ENCODE measurements at regions not wholly inside any gene's neighbourhood (a gene's known extent, or its start where the extent isn't known, plus 50 kb on each side); places are given as distances from the start of the nearest gene placed in this dataset.
"Not testable (repeated sequence)": the region's sequence is repeated elsewhere in the genome, so short reads cannot be mapped to it uniquely, and the experiment has no call there.

DNA sequence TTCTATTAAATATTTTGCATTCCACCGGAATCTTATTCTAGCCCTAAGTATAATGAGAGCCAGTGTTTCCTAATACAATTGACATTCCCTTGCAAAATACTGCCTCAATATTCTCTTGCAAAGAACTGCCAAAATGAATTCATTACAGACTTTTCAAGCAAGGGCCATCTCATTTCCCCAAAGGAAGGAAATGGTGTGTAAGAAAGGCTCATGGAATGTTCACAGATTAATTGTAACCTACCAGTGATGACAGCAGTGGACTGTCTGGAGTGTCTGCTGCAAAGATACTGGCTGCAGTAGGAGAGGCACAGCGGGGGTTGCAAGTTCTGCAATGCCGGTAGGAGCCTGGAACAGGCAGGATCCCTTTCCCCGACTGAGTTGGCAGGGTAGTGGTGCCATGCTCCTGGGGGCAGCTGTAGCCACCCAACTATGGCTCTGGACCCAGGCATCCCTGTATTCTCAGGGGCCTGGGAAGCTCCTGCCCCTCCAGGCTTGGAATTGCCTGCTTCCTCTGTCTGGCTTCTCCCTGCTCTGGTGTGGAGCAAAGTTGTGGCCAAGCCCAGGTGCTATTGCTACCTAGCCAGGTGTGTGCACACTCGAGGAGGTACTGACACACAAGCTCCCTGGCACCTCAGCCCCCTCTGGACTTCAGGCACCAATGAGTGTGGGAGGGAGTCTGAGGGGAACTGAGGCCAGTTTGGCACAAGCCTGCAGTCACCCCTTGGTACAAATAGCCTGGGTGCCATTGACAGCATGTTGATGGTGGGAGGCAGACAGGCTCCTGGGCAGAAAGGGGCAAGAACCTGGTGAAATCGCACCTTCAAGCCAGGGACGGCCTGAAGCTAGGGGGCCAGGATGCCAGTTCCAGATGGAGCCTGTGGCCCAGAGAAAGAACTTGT lies 1371.0 kb downstream of the KCNT2 start:
- no peak for DNase-seq (ENCODE audit: low read depth, low spot score)

- no peak for DNase-seq (ENCODE audit: low read depth, low spot score)
Measured at GRCh38 chr1:195218428-195219212, 1389.6 kb downstream of the KCNT2 start.

DNA sequence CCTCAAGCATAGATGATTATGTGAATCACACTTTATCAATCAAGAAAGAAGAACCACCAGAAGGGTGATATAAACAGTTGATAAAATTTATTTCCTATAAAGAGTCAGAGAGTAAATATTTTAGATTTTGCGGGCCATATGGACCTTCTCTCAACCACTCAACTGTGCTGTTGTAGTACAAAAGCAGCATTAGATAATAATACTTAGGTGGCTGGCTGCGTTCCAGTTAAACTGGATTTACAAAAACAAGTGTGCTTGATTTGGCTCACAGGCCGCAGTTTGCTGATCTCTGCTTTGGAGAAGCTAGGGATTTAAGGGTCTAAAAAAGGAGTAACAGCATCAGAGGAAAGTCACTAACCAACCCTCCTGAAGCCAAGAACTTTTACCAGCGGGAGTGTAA lies 1406.0 kb downstream of the KCNT2 start:
- no peak for DNase-seq (ENCODE audit: low read depth, low spot score)

DNA sequence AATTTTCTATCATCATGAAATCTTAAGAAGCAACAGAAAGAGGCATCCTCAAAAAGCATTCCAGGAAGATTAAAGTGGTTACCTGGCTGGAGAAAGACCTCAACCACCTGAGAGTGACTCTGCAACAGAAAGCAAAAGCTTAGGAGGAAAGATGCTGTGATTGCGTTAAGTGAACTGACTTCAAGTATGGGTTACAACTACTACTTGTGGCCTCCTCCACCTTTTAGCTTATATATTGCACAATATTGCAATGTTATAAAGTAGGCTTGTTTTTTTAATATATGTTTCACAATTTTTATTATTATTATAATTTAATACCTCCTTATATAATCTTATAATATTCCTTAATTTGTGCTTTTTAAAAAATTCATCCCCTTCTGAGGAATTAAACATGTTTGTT lies 1407.5 kb downstream of the KCNT2 start:
- DNase-seq (ENCODE audit: low read depth, low spot score), result no peak

- DNase-seq (ENCODE audit: low read depth, low spot score), result no peak
Measured at GRCh38 chr1:195197116-195197515, 1411.1 kb downstream of the KCNT2 start.

- DNase-seq (ENCODE audit: low read depth, low spot score), result no peak
Measured at GRCh38 chr1:195195423-195196057, 1412.7 kb downstream of the KCNT2 start.

- no peak for DNase-seq (ENCODE audit: low read depth, low spot score)
Measured at GRCh38 chr1:195193134-195193533, 1415.1 kb downstream of the KCNT2 start.

DNA sequence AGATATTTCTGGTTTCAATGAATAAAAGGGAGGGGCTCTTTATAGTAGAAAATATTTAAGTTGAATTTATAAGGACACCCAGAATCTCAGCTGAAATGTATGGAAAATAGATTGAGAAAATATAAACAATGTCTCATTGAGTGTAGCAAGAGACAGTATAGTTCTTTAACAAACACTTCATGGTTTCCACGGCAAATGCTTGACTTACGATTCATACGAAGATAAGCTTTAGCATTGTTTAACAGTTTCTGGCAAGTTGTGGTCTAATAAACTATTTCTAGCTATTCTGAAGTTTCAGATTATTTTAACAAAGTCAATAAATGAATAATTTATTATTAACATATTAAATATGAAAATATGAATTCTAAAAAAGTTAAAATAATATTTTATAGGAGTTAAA lies 1419.4 kb downstream of the KCNT2 start:
- DNase-seq (ENCODE audit: low read depth, low spot score), result no peak

DNA sequence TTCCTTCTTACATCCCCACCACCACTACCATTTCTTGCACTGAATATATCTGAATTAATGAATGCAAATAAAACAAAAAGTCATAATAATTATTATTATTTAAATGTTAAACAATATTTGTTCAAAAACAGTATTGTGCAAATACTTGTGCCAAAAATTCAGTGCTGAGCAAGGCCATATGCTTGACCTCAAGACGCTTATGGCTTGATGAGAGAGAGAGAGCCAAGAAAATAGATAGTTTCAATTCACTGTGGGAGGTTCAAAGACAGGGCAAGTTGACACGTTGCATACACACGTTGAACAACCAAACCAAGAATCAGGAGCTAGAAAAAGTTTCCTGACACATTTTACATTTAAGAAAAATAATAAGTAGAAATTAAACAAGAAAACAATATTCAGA lies 1421.7 kb downstream of the KCNT2 start:
- DNase-seq (ENCODE audit: low read depth, low spot score), result no peak

- no peak for DNase-seq (ENCODE audit: low read depth, low spot score)
Measured at GRCh38 chr1:195185736-195186135, 1422.5 kb downstream of the KCNT2 start.

- DNase-seq (ENCODE audit: low read depth, low spot score), result no peak
Measured at GRCh38 chr1:195185321-195185720, 1422.9 kb downstream of the KCNT2 start.

- no peak for DNase-seq (ENCODE audit: low read depth, low spot score)
Measured at GRCh38 chr1:195173753-195174152, 1434.5 kb downstream of the KCNT2 start.

DNA sequence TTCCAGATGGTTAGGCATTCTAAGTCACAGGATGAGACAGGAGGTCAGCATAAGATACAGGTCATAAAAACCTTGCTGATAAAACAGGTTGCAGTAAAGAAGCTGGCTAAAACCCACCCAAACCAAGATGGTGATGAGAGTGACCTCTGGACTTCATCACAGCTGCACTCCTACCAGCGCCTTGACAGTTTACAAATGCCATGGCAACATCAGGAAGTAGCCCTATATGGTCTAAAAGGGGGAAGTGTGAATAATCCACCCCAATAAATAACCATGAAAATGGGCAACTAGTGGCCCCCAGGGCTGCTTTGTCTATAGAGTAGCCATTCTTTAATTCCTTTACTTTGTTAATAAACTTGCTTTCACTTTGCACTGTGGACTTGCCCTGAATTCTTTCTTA lies 1448.4 kb downstream of the KCNT2 start:
- not testable (repeated sequence) for DNase-seq (ENCODE audit: low read depth, low spot score)

GRCh38 chr1:195158091-195158490 lies 1450.1 kb downstream of the KCNT2 start:
- no peak for DNase-seq (ENCODE audit: low read depth, low spot score)

DNA sequence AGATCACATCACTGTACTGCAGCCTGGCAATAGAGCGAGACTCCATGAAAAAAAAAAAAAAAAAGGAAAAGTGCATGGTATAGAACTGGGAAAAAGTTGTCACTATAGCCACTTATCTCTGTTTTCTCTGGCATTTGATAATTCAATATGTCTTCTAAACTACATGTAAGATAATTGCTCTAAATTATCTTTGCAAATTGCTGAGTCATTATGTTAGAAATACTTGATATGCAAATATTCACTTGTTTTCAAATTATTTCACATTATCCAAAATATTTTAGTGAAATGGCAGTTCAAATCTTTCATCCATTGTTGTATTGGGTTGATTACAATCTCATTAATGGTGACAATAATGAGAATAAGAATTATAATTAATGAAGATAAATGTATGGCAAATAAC lies 1455.1 kb downstream of the KCNT2 start:
- DNase-seq (ENCODE audit: low read depth, low spot score), result no peak

- DNase-seq (ENCODE audit: low read depth, low spot score), result no peak
Measured at GRCh38 chr1:195150768-195151167, 1457.5 kb downstream of the KCNT2 start.

- DNase-seq (ENCODE audit: low read depth, low spot score), result no peak
Measured at GRCh38 chr1:195141294-195141693, 1466.9 kb downstream of the KCNT2 start.

DNA sequence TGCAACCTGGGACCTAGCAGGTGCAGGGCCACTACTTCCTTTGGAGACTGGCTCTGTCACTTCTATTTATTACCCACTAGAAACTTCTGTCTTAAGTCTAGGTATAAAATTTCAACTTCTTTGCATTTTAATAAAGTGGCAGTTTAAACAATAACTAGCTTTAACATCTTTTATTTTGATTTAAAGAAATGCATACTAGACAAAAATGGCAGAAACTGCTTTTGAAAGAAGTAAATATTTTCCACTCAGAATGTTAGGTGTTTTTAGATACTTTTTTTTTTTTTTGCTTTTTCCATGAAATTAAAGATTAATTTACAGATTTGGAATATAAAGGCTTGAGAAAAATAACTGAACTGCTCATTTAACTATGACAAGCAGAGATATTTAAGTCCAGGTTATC lies 1477.6 kb downstream of the KCNT2 start:
- DNase-seq (ENCODE audit: low read depth, low spot score), result no peak

- DNase-seq (ENCODE audit: low read depth, low spot score), result no peak
Measured at GRCh38 chr1:195122497-195122896, 1485.7 kb downstream of the KCNT2 start.

DNA sequence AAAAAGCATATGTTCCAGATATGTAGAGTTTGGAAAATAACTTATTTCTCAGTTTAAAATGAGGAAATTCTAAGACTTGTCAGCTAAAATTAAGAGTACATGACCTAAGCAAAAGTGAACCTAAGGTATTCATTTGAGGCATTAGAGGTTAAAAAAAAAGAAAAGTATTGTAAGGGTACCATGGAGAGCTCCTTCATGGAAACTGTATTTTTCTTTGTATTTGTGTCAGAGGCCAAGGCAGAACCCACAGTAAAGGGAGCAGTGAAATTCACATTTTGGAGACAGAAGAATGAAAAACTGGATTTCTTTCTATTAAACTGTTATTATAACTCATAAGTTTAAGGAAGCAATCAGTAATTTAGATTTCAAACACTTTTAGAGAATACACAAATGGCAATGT lies 1494.8 kb downstream of the KCNT2 start:
- no peak for DNase-seq (ENCODE audit: low read depth, low spot score)

DNA sequence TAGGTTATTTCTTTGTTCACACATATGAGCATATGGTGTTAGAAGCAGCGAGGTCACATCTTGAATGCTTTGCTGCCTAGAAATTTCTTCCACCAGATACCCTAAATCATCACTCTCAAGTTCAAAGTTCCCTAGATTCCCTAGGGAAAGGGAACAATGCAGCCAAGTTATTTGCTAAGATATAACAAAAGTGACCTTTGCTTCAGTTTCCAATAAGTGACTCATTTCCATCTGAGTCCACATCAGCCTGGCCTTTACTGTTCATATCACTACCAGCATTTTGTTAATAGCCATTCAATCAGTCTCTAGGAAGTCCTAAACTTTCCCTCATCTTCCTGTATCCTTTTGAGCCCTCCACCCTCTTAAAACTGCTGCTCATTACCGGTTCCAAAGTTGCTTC lies 1502.5 kb downstream of the KCNT2 start:
- no peak for DNase-seq (ENCODE audit: low read depth, low spot score)

DNA sequence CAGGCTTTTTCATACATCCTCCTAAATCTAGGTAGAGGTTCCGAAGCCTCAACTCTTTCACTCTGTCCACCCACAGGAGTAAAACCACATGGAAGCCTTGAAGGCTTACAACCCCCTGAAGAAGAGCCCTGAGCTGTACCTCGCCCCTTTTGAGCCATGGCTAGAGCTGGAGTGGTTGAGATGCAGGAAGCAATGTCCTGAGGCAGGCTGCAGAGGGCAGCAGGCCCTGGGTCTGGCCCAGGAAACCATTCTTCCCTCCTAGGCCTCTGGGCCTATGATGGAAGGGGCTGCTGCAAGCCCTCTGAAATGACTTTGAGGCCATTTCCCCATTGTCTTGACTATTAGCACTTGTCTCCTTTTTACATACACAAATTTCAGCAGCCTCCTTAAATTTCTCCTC lies 1503.0 kb downstream of the KCNT2 start:
- DNase-seq (ENCODE audit: low read depth, low spot score), result no peak
